LNCaP clone FGC (cell line): ENCODE measurements at regions not wholly inside any gene's neighbourhood (a gene's known extent, or its start where the extent isn't known, plus 50 kb on each side); places are given as distances from the start of the nearest gene placed in this dataset.

Experiments used
- DNase-seq: peaks from one replicate; pipeline ENCODE4 v3.0.0-alpha.2; 2011; ENCODE audit warnings: low read depth
- H3K4me3 ChIP-seq: 2 replicates; pipeline ENCODE4 v1.5.1; 2011; ENCODE audit warnings: mild to moderate bottlenecking, low read depth, low read length, control low read depth
- TF ChIP-seq, protein P1 (sequence below): IDR thresholded peaks from 2 replicates; pipeline ENCODE4 v1.5.1; 2012; ENCODE audit warnings: mild to moderate bottlenecking; ENCODE audit not compliant: control insufficient read depth, insufficient read depth; ENCODE audit errors: extremely low read depth

DNA sequence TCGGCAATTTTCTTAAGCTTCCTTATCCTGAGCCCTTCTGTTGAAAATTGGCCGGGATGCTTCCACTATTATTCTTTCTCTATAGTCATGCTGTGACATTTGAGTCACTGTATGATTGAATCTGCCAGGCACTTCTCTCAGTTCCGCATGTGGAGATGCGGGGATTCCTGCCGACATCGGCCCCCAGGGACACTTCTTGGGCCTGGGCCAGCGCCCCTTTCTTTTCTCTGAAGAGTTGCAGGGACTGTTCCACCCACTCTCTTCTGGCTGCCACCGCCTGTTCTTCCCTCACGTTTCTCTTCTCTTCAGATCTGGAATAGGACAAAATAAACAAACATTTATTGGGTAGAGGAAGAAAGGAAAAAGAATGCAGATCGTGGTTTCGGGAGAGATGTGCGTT lies 310.1 kb downstream of the ETNK1 start:
- TF ChIP-seq, protein P1, sequence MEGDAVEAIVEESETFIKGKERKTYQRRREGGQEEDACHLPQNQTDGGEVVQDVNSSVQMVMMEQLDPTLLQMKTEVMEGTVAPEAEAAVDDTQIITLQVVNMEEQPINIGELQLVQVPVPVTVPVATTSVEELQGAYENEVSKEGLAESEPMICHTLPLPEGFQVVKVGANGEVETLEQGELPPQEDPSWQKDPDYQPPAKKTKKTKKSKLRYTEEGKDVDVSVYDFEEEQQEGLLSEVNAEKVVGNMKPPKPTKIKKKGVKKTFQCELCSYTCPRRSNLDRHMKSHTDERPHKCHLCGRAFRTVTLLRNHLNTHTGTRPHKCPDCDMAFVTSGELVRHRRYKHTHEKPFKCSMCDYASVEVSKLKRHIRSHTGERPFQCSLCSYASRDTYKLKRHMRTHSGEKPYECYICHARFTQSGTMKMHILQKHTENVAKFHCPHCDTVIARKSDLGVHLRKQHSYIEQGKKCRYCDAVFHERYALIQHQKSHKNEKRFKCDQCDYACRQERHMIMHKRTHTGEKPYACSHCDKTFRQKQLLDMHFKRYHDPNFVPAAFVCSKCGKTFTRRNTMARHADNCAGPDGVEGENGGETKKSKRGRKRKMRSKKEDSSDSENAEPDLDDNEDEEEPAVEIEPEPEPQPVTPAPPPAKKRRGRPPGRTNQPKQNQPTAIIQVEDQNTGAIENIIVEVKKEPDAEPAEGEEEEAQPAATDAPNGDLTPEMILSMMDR = no peak
- no peak for DNase-seq
- no peak overlapping the region for H3K4me3 ChIP-seq

DNA sequence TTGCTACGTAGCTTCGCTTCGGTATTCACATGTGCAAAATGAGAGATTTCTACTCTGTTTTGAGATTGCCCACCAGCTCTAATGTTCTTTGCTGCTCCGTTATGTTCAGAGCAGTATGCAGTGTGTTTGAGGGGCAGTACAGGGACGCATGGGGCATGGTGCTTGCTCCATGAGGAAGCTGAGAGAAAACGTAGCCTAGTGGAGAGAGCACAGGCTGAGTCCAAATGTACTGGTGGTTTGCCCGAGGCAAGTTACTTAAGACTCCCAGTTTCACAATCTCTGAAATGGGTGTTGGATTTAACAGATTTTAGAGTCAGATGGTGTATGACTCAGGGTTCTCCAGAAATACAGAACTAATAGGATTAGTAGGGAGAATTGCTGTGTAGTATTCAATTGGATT lies 310.5 kb downstream of the ETNK1 start:
- H3K4me3 ChIP-seq = no peak overlapping the region
- DNase-seq = no peak
- TF ChIP-seq, protein P1 = no peak

DNA sequence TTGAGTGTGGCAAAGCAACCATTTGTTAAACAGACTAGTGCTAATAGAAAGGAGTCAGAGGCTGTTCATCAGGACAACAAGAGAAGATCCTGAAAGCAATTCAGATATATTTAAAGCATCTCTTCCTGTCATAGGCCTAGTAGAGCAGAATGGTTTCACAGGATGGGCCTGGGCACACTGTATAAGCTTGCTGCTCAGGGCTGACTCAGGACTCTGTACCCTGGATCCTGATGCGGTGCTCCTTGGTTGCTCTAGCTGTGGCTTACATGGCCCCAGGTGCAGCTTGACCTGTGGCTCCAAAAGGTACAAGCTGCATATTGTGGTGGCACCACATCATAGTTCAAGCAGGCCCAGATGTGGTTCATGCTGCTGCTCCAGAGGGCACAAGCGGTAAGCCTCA lies 313.4 kb downstream of the ETNK1 start:
- no peak overlapping the region for H3K4me3 ChIP-seq
- TF ChIP-seq, protein P1 = no peak
- DNase-seq = no peak

DNA sequence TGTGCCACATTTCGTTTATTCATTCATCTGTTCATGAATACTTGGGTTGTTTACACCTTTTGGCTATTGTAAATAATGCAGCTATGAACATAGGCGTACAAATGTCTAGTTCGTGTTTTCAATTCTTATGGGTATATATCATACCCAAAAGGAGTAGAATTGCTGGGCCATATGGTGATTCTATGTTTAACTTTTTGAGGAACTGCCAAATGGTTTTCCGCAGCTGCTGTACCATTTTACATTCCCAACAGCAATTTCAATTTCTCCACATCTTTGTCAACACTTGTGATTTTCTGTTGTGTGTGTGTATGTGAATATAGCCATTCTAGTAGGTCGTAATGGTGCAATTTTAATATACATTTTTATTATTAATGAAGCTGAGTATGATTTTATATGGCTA lies 326.2 kb downstream of the ETNK1 start:
- no peak for DNase-seq
- H3K4me3 ChIP-seq = no peak overlapping the region
- TF ChIP-seq, protein P1 = no peak

DNA sequence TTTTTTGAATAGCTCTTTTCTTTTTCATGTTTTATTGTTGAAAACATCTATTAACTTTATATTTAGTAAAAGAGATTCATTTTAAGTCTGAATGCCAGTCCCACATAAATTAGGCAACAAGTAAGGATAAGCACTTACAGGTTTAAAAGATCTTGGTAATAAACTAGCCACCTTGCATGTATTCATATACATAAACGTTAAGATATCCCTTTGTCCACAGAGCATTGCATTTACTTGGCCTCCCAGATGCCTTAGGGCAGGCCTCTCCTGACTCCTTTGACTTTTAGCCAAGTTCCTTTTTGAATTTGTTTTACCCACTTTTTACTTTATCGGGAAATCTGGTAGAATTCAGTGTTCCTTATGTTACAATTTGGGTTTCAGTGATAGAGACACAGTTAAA lies 331.7 kb downstream of the ETNK1 start:
- TF ChIP-seq, protein P1 = no peak
- no peak for DNase-seq

DNA sequence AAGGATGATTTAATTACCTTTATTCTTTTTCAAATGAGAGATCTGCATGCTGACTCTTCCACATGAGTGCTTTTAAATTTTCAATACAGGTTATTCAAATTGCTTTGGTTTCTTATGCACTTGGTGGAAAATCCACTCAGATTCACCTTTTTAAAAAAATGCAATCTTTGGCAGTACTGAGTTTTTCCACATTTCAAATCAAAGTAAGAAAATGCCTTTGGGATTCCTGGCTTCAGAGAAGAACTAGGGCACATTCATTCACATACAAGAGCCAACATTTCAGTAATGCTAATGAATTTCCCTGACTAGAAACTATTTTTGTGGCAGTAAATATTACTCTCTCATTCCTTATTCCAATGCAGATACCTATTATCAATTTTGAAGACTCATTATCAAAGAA lies 342.2 kb downstream of the ETNK1 start:
- TF ChIP-seq, protein P1 = no peak
- H3K4me3 ChIP-seq = no peak overlapping the region
- no peak for DNase-seq

More for the DNA sequence above, 331.7 kb downstream of the ETNK1 start:
- H3K4me3 ChIP-seq = no peak overlapping the region

DNA sequence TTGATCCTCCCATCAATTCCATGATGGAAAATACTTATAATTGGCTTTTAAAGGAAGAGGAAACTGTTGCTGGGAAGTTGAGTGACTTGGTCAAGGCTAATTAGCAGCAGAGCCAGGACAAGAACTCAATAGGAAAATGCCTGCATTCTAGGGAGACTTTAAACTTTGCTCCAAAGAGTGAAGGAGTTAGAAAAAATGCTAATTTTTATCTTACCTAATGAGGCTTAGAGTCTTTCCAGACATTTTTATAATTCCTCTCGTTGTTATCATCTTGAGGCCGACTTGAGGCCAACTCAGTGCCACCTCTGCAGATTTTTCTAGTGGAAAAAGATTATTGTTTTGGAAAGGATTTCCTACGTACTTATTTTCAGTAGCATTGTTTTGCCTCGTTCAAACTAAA lies 344.6 kb downstream of the ETNK1 start:
- H3K4me3 ChIP-seq = no peak overlapping the region
- TF ChIP-seq, protein P1 = no peak
- DNase-seq = no peak
